Spleen (tissue), 7 donors: ENCODE measurements at regions not wholly inside any gene's neighbourhood (a gene's known extent, or its start where the extent isn't known, plus 50 kb on each side); places are given as distances from the start of the nearest gene placed in this dataset.

ENCODE experiments used
- POLR2AphosphoS5 ChIP-seq, 3 donors: sonication (generic); formaldehyde crosslinking; IDR thresholded peaks; one replicate each; pipeline ENCODE4 v1.5.1; 2017; ENCODE audit warnings: antibody characterized with exemption in 3 of 3
- TF ChIP-seq, protein P1 (sequence below), 11 experiments: fragments of 200-600 bp in 7 of 11; fragments of 450-650 bp in 4 of 11; sonication (generic) in 4 of 11; IDR thresholded peaks in 8 of 11; conservative IDR thresholded peaks in 3 of 11; 1 replicate in 7 of 11; 2 replicates in 4 of 11; pipeline versions ENCODE4 v1.4.0 to v1.8.0; 2016 to 2021; ENCODE audit warnings: antibody characterized with exemption in 11 of 11, inconsistent platforms in 4 of 11, mild to moderate bottlenecking in 1 of 11
- donor health status: DM: no; HTN: no; CAD: no; lungs with moderate emphysema.
- donor health status: DM: no; HTN: no; CAD: no.
- donor health status: DM: no; HTN: no; CAD: no.

DNA sequence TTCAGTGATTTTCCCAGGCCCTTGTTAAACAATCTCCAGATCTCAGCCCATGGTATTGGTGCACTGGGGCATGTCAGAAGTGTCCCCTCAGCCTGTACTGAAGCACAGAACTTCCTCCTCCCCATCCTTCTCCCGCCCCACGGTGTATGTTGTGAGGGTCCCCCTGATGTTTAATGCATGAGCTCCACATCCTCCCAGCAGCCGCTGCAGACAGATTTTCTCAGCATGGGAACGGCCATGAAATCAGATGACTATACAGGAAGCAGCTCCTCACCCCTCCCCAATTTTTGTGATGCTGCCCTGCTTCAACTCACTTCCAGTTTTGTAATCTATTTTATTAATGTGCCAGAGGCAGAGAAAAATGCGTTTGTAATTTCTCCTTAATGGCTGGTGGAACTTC, 406.0 kb downstream of the MIAT start:
- no peak for TF ChIP-seq POLR2AphosphoS5 (IDR thresholded peaks at IDR 0.05)
- TF ChIP-seq, protein P1, sequence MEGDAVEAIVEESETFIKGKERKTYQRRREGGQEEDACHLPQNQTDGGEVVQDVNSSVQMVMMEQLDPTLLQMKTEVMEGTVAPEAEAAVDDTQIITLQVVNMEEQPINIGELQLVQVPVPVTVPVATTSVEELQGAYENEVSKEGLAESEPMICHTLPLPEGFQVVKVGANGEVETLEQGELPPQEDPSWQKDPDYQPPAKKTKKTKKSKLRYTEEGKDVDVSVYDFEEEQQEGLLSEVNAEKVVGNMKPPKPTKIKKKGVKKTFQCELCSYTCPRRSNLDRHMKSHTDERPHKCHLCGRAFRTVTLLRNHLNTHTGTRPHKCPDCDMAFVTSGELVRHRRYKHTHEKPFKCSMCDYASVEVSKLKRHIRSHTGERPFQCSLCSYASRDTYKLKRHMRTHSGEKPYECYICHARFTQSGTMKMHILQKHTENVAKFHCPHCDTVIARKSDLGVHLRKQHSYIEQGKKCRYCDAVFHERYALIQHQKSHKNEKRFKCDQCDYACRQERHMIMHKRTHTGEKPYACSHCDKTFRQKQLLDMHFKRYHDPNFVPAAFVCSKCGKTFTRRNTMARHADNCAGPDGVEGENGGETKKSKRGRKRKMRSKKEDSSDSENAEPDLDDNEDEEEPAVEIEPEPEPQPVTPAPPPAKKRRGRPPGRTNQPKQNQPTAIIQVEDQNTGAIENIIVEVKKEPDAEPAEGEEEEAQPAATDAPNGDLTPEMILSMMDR (IDR thresholded peaks at IDR 0.05 in 8 of 11, conservative IDR thresholded peaks at IDR 0.05 in 3 of 11): no peak
